ENCODE measurements at regions not wholly inside any gene's neighbourhood (a gene's known extent, or its start where the extent isn't known, plus 50 kb on each side); places are given as distances from the start of the nearest gene placed in this dataset.
A peak's percentile ranks its signal among the peaks of the same experiment; 100 is the strongest.

DNA sequence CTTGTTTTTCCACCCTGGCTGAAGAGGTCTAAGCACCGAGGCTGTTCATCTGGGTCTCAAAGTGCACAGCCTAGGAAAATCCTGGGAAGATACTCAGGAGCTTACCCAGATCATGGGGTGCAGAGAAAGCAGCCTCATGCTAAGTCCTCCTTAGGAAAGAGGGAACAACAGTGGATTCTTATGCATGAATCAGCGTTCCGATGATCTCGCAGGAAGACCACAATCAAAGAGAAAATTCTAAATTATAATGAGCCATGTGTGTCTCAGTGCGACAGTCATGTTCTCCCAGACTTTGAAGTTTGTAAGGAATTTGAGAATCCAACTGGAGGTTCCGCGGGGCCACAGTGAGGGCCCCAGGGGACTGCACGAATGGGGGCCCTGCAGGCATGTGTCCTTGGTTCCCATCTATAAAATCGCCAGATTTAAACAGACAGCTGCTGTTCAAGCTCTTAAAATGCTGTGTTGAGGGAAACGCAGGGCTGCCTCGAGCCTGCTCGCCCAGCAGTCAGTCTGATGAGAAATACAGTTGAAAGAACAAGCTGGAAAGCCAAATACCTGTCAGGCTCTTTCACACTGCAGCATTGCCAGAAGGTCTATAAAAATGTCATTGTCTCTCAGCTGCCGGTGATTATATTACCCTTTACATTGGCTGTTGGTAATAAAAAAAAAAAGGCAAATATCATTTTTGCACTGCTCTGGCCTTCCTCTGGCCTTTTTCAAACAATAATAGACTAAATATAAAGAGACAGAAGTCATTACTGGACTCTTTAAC lies 152.1 kb downstream of the PMP22 start:
- DNase-seq (ENCODE audit: low read depth): peak; percentile 33

DNA sequence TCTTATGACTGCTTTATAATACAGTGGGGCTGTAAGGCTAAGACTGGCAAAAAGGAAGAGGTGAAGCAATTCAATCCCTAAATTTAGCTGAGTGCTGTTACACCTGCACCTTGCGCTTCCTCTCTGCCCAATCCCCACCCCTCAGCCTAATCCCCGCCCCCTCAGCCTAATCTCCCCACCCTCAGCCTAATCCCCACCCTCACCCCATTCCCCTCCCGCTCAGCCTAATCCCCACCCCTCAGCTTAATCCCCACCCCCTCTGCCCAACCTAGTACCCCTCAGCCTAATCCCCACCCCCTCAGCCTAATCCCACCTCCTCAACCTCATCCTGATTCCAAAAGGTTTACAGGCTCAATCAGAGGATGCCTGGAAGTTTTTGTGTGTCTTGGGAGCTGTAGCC lies 155.5 kb downstream of the PMP22 start:
- DNase-seq (ENCODE audit: low read depth): no peak

DNA sequence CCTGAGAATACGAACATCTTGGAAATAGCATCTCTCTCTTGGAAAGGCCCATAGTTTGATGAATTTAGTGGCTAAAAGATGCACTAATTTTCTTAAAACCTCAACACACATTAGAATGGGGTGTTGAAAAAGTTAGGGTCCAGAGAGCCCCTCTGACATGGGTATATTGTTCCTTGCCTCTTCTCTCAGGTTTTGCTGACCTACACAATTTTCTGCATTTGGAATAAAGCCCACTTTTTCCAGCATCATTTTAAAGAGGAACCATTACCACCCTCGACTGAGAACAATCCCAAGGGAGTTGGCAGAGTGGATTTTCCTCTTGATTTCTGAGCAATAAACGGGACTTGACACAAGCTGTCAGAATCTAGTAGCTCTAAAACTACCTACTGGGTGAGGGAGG lies 156.1 kb downstream of the PMP22 start:
- DNase-seq (ENCODE audit: low read depth): no peak

DNA sequence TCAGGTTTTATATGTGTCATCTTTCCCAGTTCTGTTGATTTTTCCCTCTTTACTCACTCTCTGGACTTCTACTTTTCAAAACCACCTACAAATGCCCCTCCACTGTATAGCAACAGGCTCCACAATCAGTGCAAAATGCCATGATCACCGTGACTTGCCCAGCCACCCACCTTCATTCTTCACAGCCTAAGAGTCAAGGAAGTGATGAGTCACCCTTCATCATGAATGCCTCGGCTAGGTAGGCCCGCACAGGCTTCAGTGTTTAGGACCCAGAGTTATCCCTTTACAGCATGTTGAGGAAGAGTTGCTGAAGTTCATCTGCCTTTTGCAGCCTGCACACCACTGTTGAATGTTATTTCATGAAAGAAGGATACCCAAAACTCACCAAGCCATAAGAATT lies 158.6 kb downstream of the PMP22 start:
- DNase-seq (ENCODE audit: low read depth): peak; percentile 81

GRCh38 chr17:15103785-15104184 lies 161.3 kb downstream of the PMP22 start:
- no peak for DNase-seq (ENCODE audit: low read depth)

GRCh38 chr17:15101175-15101574 lies 164.0 kb downstream of the PMP22 start:
- DNase-seq (ENCODE audit: low read depth): no peak

DNA sequence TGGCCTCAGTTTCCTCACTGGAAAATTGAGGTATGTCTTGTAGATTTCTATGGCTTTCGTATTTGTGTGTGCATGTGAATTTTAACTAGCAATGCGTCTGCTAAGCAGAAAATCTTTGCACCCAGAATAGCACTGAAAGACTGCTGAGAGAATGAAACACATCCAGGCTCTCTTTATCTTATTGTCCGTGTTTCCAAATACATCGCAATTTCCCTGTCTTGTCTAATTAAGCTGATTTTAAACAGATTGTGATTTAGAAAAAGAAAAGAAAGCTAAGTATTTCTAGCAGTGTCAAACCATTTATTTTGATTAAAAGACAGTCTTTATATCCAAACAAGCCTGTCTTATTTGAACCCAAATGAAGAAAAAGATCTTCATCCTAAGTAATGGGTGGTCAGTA lies 168.6 kb downstream of the PMP22 start:
- no peak for DNase-seq (ENCODE audit: low read depth)

DNA sequence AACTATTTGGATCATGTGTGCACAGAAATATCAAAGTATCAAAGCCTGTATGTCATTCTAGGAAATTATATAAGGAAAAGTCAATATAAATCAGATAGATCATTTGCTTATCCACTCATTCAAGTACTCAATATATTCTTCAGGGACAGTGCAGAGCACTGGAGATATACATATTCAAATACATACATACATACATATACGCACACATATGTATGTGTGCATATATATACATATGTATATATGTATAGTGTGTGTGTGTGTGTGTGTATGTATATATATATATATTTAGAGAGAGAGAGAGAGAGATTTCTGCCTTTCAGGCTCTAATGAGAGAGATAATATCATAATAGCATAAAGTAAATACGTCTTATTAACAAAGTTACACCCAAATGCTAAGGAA lies 169.2 kb downstream of the PMP22 start:
- no peak for DNase-seq (ENCODE audit: low read depth)

DNA sequence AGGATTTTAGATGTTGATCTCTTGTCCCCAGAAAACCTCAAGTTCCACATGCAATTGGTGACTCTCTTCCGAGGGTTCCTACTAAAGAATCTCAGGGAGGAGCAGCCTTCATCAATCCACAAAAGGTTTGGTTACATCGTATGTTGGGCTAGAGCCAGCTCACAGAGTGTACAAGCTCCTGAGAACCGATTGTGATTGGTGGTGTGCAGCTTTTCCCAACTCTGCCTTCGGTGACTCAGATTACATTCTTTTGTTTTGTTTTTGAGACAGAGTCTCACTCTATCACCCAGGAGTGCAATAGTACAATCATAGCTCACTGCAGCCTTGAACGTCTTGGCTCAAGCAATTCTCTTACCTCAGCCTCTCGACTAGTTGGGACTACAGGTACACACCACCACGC lies 172.4 kb downstream of the PMP22 start:
- peak; percentile 62 for DNase-seq (ENCODE audit: low read depth)

- DNase-seq (ENCODE audit: low read depth): no peak
These were observed 172.9 kb downstream of the PMP22 start for GRCh38 chr17:15092261-15092660.

DNA sequence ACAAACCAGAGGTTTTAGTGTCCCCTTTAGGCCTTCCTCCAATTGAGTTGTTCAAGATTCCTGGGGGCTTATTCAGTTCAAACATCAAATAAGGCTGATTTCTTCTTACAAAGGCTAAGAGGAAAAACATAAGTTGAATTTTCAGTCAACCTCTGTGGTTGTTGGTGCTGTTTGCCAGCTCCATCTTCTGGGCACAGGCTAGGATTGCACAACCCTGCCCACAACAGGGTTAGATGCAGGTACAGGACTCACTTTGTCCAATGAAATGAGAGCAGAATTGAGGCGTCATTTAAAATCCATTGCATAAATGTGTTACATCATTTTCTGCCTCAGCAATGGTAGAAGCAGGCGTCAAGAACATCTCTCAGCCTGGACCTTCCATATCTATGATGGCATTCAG lies 173.3 kb downstream of the PMP22 start:
- DNase-seq (ENCODE audit: low read depth): no peak

DNA sequence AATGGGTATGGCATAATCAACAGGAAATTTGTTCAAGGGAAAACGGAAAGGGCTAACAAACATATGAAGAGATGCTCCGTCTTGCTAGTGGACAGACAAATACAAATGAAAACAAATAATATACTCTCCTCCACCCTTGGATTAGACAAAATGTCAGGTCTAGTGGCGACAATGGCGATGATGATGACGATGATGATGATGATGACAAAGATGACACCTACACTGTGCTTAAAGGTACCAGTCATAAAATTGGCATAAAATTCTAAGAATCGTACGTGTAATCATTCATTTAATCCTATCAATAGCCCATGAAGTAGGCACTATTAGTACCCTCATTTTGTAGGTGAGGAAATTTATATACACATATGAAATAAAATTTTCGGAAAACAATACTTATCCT lies 174.6 kb downstream of the PMP22 start:
- DNase-seq (ENCODE audit: low read depth): no peak

GRCh38 chr17:15087946-15088345 lies 177.2 kb downstream of the PMP22 start:
- no peak for DNase-seq (ENCODE audit: low read depth)

GRCh38 chr17:15086776-15087295 lies 178.3 kb downstream of the PMP22 start:
- no peak for DNase-seq (ENCODE audit: low read depth)

- no peak for DNase-seq (ENCODE audit: low read depth)
These were observed 179.0 kb downstream of the PMP22 start for GRCh38 chr17:15085890-15086677.

DNA sequence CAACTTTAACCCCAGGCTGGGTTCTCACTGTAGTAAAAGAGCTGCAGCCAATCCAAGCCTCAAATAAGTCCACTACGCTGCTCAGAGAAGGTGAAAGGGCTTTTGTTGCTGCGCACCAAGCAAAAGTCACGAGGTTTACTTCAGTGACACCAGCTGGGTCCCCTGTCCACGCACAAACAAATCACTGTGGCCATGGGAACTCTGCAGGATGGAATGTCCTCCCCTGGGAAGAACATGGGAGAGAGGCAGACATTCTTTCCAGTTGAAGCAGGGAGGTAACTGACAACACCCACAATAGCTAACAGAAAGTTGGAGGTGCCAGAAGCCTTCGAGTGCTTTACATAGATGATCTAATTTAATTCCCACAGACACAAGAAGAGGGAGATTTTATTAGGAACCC lies 181.9 kb downstream of the PMP22 start:
- DNase-seq (ENCODE audit: low read depth): no peak

GRCh38 chr17:15081008-15081407 lies 184.1 kb downstream of the PMP22 start:
- no peak for DNase-seq (ENCODE audit: low read depth)

DNA sequence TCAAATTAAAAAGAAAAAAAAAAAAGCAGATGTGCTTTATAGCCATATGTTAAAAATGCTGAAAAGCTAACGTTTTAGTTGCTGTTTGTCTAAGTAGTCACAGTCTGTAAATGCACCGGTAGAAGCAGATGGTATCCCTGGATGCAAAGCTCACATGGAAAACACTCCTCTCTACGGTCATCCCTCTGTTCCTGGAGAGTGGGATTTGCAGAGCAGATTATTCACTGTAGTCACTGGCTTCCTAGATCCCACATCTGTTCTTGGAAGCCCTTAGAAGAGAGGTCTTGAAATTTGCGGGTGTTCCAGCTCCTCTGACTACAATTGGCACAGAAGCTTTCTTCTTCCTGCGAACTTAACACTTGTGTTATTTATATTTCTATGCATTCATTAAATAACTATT lies 186.6 kb downstream of the PMP22 start:
- DNase-seq (ENCODE audit: low read depth): no peak

- DNase-seq (ENCODE audit: low read depth): no peak
These were observed 188.0 kb downstream of the PMP22 start for GRCh38 chr17:15076991-15077663.

- no peak for DNase-seq (ENCODE audit: low read depth)
These were observed 213.2 kb downstream of the PMP22 start for GRCh38 chr17:15051933-15052332.

GRCh38 chr17:15049795-15050160 lies 215.3 kb downstream of the PMP22 start:
- no peak for DNase-seq (ENCODE audit: low read depth)

Measured in HT1080 (cell line).